H9 (cell line): ENCODE measurements at regions not wholly inside any gene's neighbourhood (a gene's known extent, or its start where the extent isn't known, plus 50 kb on each side); places are given as distances from the start of the nearest gene placed in this dataset.

Experiments used
- DNase-seq: peaks from one replicate; pipeline ENCODE4 v3.0.0-alpha.2; 2017
- H2AFZ ChIP-seq: one replicate; pipeline ENCODE4 v1.6.1; 2013; ENCODE audit warnings: mild to moderate bottlenecking, low read length, control low read depth, moderate library complexity
- H2AK5ac ChIP-seq: 2 replicates; pipeline ENCODE4 v1.6.1; 2013; ENCODE audit warnings: low read length, control low read depth, mixed read lengths; ENCODE audit not compliant: insufficient read length
- H2BK120ac ChIP-seq: one replicate; pipeline ENCODE4 v1.6.1; 2013; ENCODE audit warnings: low read depth, mild to moderate bottlenecking, low read length, control low read depth, inconsistent platforms; ENCODE audit not compliant: poor library complexity, severe bottlenecking
- H2BK12ac ChIP-seq: 2 replicates; pipeline ENCODE4 v1.6.1; 2013; ENCODE audit warnings: low read length, control low read depth, mixed read lengths, low read depth; ENCODE audit not compliant: insufficient read length
- H2BK15ac ChIP-seq: 2 replicates; pipeline ENCODE4 v1.6.1; 2013; ENCODE audit warnings: low read depth, low read length, control low read depth
- H2BK20ac ChIP-seq: one replicate; pipeline ENCODE4 v1.6.1; 2013; ENCODE audit warnings: low read depth, mild to moderate bottlenecking, low read length, control low read depth, inconsistent platforms; ENCODE audit not compliant: poor library complexity, severe bottlenecking
- H2BK5ac ChIP-seq: 2 replicates; pipeline ENCODE4 v1.6.1; 2013; ENCODE audit warnings: low read length, control low read depth, mixed read lengths; ENCODE audit not compliant: insufficient read length
- H3K14ac ChIP-seq: 2 replicates; pipeline ENCODE4 v1.6.1; 2013; ENCODE audit warnings: low read length, control low read depth; ENCODE audit not compliant: insufficient read depth
- H3K18ac ChIP-seq: 2 replicates; pipeline ENCODE4 v1.6.1; 2013; ENCODE audit warnings: low read depth, mild to moderate bottlenecking, mixed read lengths, low read length, control low read depth; ENCODE audit not compliant: insufficient read length
- H3K23ac ChIP-seq: 2 replicates; pipeline ENCODE4 v1.6.1; 2013; ENCODE audit warnings: low read length, control low read depth, mixed read lengths, low read depth; ENCODE audit not compliant: insufficient read length
- H3K23me2 ChIP-seq: 2 replicates; pipeline ENCODE4 v1.6.1; 2013; ENCODE audit warnings: low read depth, mild to moderate bottlenecking, mixed read lengths, low read length, control low read depth; ENCODE audit not compliant: insufficient read length, poor library complexity, severe bottlenecking
- H3K27ac ChIP-seq: 2 replicates; pipeline ENCODE4 v1.5.1; 2013; ENCODE audit warnings: low read length, control low read depth, mixed read lengths, low read depth; ENCODE audit not compliant: insufficient read length
- H3K27me3 ChIP-seq: 2 replicates; pipeline ENCODE4 v1.6.1; 2013; ENCODE audit warnings: low read length, control low read depth, inconsistent platforms; ENCODE audit not compliant: insufficient read depth
- H3K4ac ChIP-seq: 2 replicates; pipeline ENCODE4 v1.6.1; 2013; ENCODE audit warnings: low read depth, mild to moderate bottlenecking, control low read depth, inconsistent platforms, low read length, moderate library complexity
- H3K4me1 ChIP-seq: 2 replicates; pipeline ENCODE4 v1.6.1; 2013; ENCODE audit warnings: low read length, control low read depth, inconsistent platforms; ENCODE audit not compliant: insufficient read depth
- H3K4me2 ChIP-seq: 2 replicates; pipeline ENCODE4 v1.6.1; 2013; ENCODE audit warnings: low read length, control low read depth, mixed read lengths; ENCODE audit not compliant: insufficient read length, insufficient read depth
- H3K56ac ChIP-seq: 2 replicates; pipeline ENCODE4 v1.6.1; 2013; ENCODE audit warnings: low read depth, mild to moderate bottlenecking, mixed read lengths, low read length, control low read depth; ENCODE audit not compliant: insufficient read length
- H3K79me1 ChIP-seq: 2 replicates; pipeline ENCODE4 v1.6.1; 2013; ENCODE audit warnings: low read depth, mild to moderate bottlenecking, moderate library complexity, low read length, control low read depth, inconsistent platforms; ENCODE audit not compliant: insufficient read depth, poor library complexity, severe bottlenecking
- H3K79me2 ChIP-seq: 2 replicates; pipeline ENCODE4 v1.6.1; 2013; ENCODE audit warnings: low read length, control low read depth, inconsistent platforms; ENCODE audit not compliant: insufficient read depth
- H3K9ac ChIP-seq: 2 replicates; pipeline ENCODE4 v1.6.1; 2013; ENCODE audit warnings: low read length, control low read depth, mixed read lengths; ENCODE audit not compliant: insufficient read length; ENCODE audit errors: extremely low read depth
- H3K9me3 ChIP-seq: one replicate; pipeline ENCODE4 v1.6.1; 2013; ENCODE audit warnings: low read depth, low read length, inconsistent platforms; ENCODE audit not compliant: control insufficient read depth
- H3T11ph ChIP-seq: one replicate; pipeline ENCODE4 v1.6.1; 2013; ENCODE audit warnings: mild to moderate bottlenecking, low read length, control low read depth, inconsistent platforms
- H4K20me1 ChIP-seq: one replicate; pipeline ENCODE4 v1.6.1; 2013; ENCODE audit not compliant: control insufficient read depth, insufficient read length, insufficient read depth
- H4K5ac ChIP-seq: 2 replicates; pipeline ENCODE4 v1.6.1; 2013; ENCODE audit warnings: low read depth, mild to moderate bottlenecking, mixed read lengths, low read length, control low read depth; ENCODE audit not compliant: insufficient read length
- H4K8ac ChIP-seq: replicated peaks from 2 replicates; pipeline ENCODE4 v1.6.1; 2013; ENCODE audit warnings: low read length, control low read depth, mixed read lengths, low read depth; ENCODE audit not compliant: insufficient read length
- H4K91ac ChIP-seq: 2 replicates; pipeline ENCODE4 v1.6.1; 2013; ENCODE audit warnings: low read depth, mild to moderate bottlenecking, moderate library complexity, mixed read lengths, low read length, control low read depth; ENCODE audit not compliant: insufficient read length
- H3K27ac Mint-ChIP-seq, 3 experiments: 2 replicates in 2 of 3; 3 replicates in 1 of 3; pipeline ENCODE4 v1.8.0; 2020 to 2021; ENCODE audit warnings: mixed read lengths in 3 of 3, mild to moderate bottlenecking in 1 of 3, moderate library complexity in 1 of 3
- H3K27me3 Mint-ChIP-seq: 2 replicates; pipeline ENCODE4 v1.8.0; 2021; ENCODE audit warnings: low read depth, mild to moderate bottlenecking, moderate library complexity, mixed read lengths
- H3K36me3 Mint-ChIP-seq, 3 experiments: 2 replicates in 2 of 3; 3 replicates in 1 of 3; pipeline ENCODE4 v1.8.0; 2020 to 2021; ENCODE audit warnings: low read depth in 3 of 3, mixed read lengths in 3 of 3; ENCODE audit not compliant: insufficient read depth in 1 of 3
- H3K4me1 Mint-ChIP-seq, 2 experiments: 2 replicates each; pipeline ENCODE4 v1.8.0; 2020; ENCODE audit warnings: mixed read lengths in 2 of 2
- H3K4me3 Mint-ChIP-seq, 2 experiments: 2 replicates in 1 of 2; 3 replicates in 1 of 2; pipeline ENCODE4 v1.8.0; 2020 to 2021; ENCODE audit warnings: mild to moderate bottlenecking in 2 of 2, mixed read lengths in 2 of 2, moderate library complexity in 1 of 2
- H3K9me3 Mint-ChIP-seq, 2 experiments: 2 replicates in 1 of 2; 3 replicates in 1 of 2; pipeline ENCODE4 v1.8.0; 2020; ENCODE audit warnings: mild to moderate bottlenecking in 2 of 2, mixed read lengths in 2 of 2, moderate library complexity in 1 of 2
- WGBS: extraction: QIAGEN DNeasy Blood & Tissue Kit; methylation state at CpG from one replicate; pipeline ENCODE4 v1.1.7; 2013; ENCODE audit warnings: missing lambda C conversion rate, low lambda C conversion rate, mixed read lengths; ENCODE audit not compliant: insufficient read length; ENCODE audit errors: extremely low coverage; 5-methylcytosine and 5-hydroxymethylcytosine counted together
- TF ChIP-seq, protein P1 (sequence below): fragments of 200-600 bp; sonication (generic); conservative IDR thresholded peaks from 3 replicates; pipeline ENCODE4 v1.8.0; 2021; ENCODE audit warnings: antibody characterized with exemption, mild to moderate bottlenecking

DNA sequence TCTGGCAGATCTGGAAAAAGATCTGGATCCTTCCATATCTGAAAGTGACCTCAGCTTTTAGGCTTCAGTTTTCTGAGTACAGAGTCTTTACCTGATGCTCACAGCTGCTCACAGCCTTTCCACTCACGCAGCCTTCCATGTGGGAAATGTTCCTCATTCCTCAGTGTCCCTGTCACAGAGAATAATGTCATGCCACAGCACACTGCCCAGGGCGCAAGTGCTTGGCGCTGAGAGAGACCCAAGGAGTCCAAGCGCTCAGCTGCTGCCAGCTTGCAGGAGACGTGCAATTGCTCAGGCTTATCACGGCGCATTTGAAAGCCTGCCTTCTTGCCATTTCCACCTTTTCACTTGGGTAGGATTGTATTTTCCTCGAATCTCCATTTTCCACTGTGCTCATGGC is 271.9 kb upstream of the MKI67 start:
- Histone ChIP-seq H4K20me1 (no peaks in the 10 kb centered on the region), H3K4ac (no peak overlapping the region), H3T11ph (no peak overlapping the region), H2BK15ac (no peak overlapping the region), H3K56ac (no peak overlapping the region), H2BK20ac (no peak overlapping the region), H3K9ac (no peak overlapping the region), H3K4me2 (no peak overlapping the region), H2BK120ac (no peak overlapping the region), H3K27ac (no peak overlapping the region), H2BK12ac (no peak overlapping the region), H3K9me3 (no peaks in the 10 kb centered on the region), H4K8ac (no peak overlapping the region), H3K4me1 (no peaks in the 10 kb centered on the region), H4K91ac (no peak overlapping the region), H3K23ac (no peak overlapping the region), H3K23me2 (no peaks in the 10 kb centered on the region), H3K14ac (no peak overlapping the region), H2BK5ac (no peak overlapping the region), H3K27me3 (no peaks in the 10 kb centered on the region), H2AK5ac (no peak overlapping the region), H3K18ac (no peak overlapping the region), H3K79me1 (no peaks in the 10 kb centered on the region), H2AFZ (no peak overlapping the region), H4K5ac (no peak overlapping the region), H3K79me2 (no peaks in the 10 kb centered on the region)
- Mint-ChIP-seq H3K9me3 (peaks cover 8 to 14% of the 10 kb centered on the region in 2 experiments), H3K27ac (peak overlapping the region in 1 of 3 experiments; percentile 84; a peak in 2 of 7 replicates), H3K27me3 (no peaks in the 10 kb centered on the region; the same call in 1 of the 2 replicates), H3K4me3 (no peak overlapping the region), H3K36me3 (peaks cover 0 to 10% (median 8%) of the 10 kb centered on the region in 3 experiments; a peak in 5 of 7 replicates), H3K4me1 (peaks cover 6 to 9% of the 10 kb centered on the region in 2 experiments)
- WGBS: no CpG with 5 or more reads among the region's 8 CpGs
- TF ChIP-seq, protein P1, sequence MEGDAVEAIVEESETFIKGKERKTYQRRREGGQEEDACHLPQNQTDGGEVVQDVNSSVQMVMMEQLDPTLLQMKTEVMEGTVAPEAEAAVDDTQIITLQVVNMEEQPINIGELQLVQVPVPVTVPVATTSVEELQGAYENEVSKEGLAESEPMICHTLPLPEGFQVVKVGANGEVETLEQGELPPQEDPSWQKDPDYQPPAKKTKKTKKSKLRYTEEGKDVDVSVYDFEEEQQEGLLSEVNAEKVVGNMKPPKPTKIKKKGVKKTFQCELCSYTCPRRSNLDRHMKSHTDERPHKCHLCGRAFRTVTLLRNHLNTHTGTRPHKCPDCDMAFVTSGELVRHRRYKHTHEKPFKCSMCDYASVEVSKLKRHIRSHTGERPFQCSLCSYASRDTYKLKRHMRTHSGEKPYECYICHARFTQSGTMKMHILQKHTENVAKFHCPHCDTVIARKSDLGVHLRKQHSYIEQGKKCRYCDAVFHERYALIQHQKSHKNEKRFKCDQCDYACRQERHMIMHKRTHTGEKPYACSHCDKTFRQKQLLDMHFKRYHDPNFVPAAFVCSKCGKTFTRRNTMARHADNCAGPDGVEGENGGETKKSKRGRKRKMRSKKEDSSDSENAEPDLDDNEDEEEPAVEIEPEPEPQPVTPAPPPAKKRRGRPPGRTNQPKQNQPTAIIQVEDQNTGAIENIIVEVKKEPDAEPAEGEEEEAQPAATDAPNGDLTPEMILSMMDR: no peak
- DNase-seq: no peak
